K562 (cell line): ENCODE measurements at regions not wholly inside any gene's neighbourhood (a gene's known extent, or its start where the extent isn't known, plus 50 kb on each side); places are given as distances from the start of the nearest gene placed in this dataset.

ENCODE experiments used
- E2F1 ChIP-seq: sonication (generic); formaldehyde crosslinking; IDR thresholded peaks from 2 replicates; pipeline ENCODE4 v1.8.1; 2023; ENCODE audit warnings: mild to moderate bottlenecking, missing genetic modification reagents, moderate library complexity
- HMGN3 ChIP-seq: IDR thresholded peaks from 2 replicates; pipeline ENCODE4 v1.6.1; 2011; ENCODE audit warnings: borderline replicate concordance, low read depth, mild to moderate bottlenecking, mixed read lengths, low read length; ENCODE audit not compliant: insufficient read length; ENCODE audit errors: extremely low read depth
- JUND ChIP-seq, 2 experiments: IDR thresholded peaks; 2 replicates in 1 of 2; 3 replicates in 1 of 2; pipeline ENCODE4 v1.6.1; 2011; ENCODE audit warnings: borderline replicate concordance in 2 of 2, low read depth in 2 of 2, low read length in 2 of 2, improper control_type of control experiment in 1 of 2, missing biosample characterization in 1 of 2, missing genetic modification characterization in 1 of 2, missing genetic modification reagents in 1 of 2
- PATZ1 ChIP-seq: fragments of 250-450 bp; sonication (Bioruptor Pico); IDR thresholded peaks from 2 replicates; pipeline ENCODE4 v1.5.0; 2020; ENCODE audit warnings: mild to moderate bottlenecking, borderline replicate concordance
- ZNF12 ChIP-seq: sonication (generic); formaldehyde crosslinking; IDR thresholded peaks from 2 replicates; pipeline ENCODE4 v1.4.0; 2020; ENCODE audit warnings: mild to moderate bottlenecking, missing genetic modification reagents
- ZNF121 ChIP-seq: sonication (generic); formaldehyde crosslinking; conservative IDR thresholded peaks from 2 replicates; pipeline ENCODE4 v1.8.0; 2022; ENCODE audit warnings: missing genetic modification reagents

GRCh38 chr5:167564275-167564674 lies 727.2 kb upstream of the WWC1 start:
- TF ChIP-seq ZNF12 = no peak
- TF ChIP-seq HMGN3 = no peak
- TF ChIP-seq ZNF121 (CRISPR knock-in tag) = no peak
- no peak for TF ChIP-seq JUND (IDR thresholded peaks at IDR 0.05; ENCODE audit: borderline replicate concordance, low read depth, low read length)
- TF ChIP-seq JUND (tag; IDR thresholded peaks at IDR 0.05; ENCODE audit: borderline replicate concordance, low read depth, low read length) = no peak
- no peak for TF ChIP-seq E2F1
- TF ChIP-seq PATZ1 (CRISPR knock-in tag) = no peak
